H1 (cell line): ENCODE measurements at regions not wholly inside any gene's neighbourhood (a gene's known extent, or its start where the extent isn't known, plus 50 kb on each side); places are given as distances from the start of the nearest gene placed in this dataset.

Experiments used
- CTCF ChIA-PET: fragments of 300-600 bp; sonication (Branson Sonifier 250); formaldehyde crosslinking; loops from one replicate; lab custom pipeline; 2021; ENCODE audit not compliant: partially characterized antibody; lab: Charles Lee
- POLR2A ChIA-PET: fragments of 300-600 bp; sonication (Branson Sonifier 250); formaldehyde crosslinking; loops from one replicate; lab custom pipeline; 2021; ENCODE audit warnings: inconsistent platforms; ENCODE audit not compliant: partially characterized antibody; lab: Charles Lee
- DNase-seq, 2 experiments: peaks; one replicate each; pipeline versions ENCODE4 v3.0.0 to v3.0.0-alpha.2; 2010 to 2022; ENCODE audit warnings: low spot score in 2 of 2, low read depth in 1 of 2, mixed read lengths in 1 of 2
- FAIRE-seq: peaks from 2 replicates; lab custom pipeline; 2011; peaks lifted over from hg19 to GRCh38; lab: Jason Lieb, UNC
- H2AFZ ChIP-seq: 2 replicates; pipeline ENCODE4 v1.8.1; 2012; ENCODE audit warnings: low read length, inconsistent platforms
- H2AK5ac ChIP-seq: 2 replicates; pipeline ENCODE4 v1.6.1; 2013; ENCODE audit warnings: low read depth, low read length
- H2BK120ac ChIP-seq: replicated peaks from 2 replicates; pipeline ENCODE3; 2013; ENCODE audit warnings: low read depth, low read length, inconsistent platforms
- H2BK12ac ChIP-seq: 2 replicates; pipeline ENCODE4 v1.6.1; 2013; ENCODE audit warnings: low read depth, low read length
- H2BK15ac ChIP-seq: 2 replicates; pipeline ENCODE4 v1.6.1; 2013; ENCODE audit warnings: low read length
- H2BK20ac ChIP-seq: 2 replicates; pipeline ENCODE4 v1.6.1; 2013; ENCODE audit warnings: low read length
- H2BK5ac ChIP-seq: 2 replicates; pipeline ENCODE4 v1.6.1; 2013; ENCODE audit warnings: low read depth, low read length
- H3K14ac ChIP-seq: 2 replicates; pipeline ENCODE4 v1.6.1; 2013; ENCODE audit warnings: inconsistent platforms; ENCODE audit not compliant: insufficient read length
- H3K18ac ChIP-seq: 2 replicates; pipeline ENCODE4 v1.6.1; 2013; ENCODE audit warnings: low read length; ENCODE audit errors: extremely low read depth
- H3K23ac ChIP-seq: 2 replicates; pipeline ENCODE4 v1.6.1; 2013; ENCODE audit warnings: inconsistent platforms; ENCODE audit not compliant: insufficient read length
- H3K23me2 ChIP-seq: 2 replicates; pipeline ENCODE4 v1.6.1; 2013; ENCODE audit warnings: low read depth, low read length
- H3K27ac ChIP-seq: 2 replicates; pipeline ENCODE4 v1.6.1; 2011; ENCODE audit warnings: low read depth, low read length, inconsistent platforms
- H3K27me3 ChIP-seq, 4 experiments: replicated peaks in 1 of 4; 1 replicate in 1 of 4; 2 replicates in 3 of 4; pipeline versions ENCODE4 v1.6.1 to v1.8.1; 2011 to 2013; ENCODE audit warnings: low read length in 3 of 4, mild to moderate bottlenecking in 3 of 4, inconsistent platforms in 2 of 4, mixed read lengths in 2 of 4, moderate library complexity in 1 of 4; ENCODE audit not compliant: control insufficient read depth in 3 of 4, insufficient read depth in 3 of 4; ENCODE audit errors: extremely low read depth in 1 of 4
- H3K36me3 ChIP-seq, 4 experiments: 2 replicates each; pipeline versions ENCODE4 v1.6.1 to v1.8.1; 2011 to 2013; ENCODE audit warnings: mild to moderate bottlenecking in 4 of 4, low read length in 3 of 4, moderate library complexity in 2 of 4, control low read depth in 1 of 4, inconsistent platforms in 1 of 4; ENCODE audit not compliant: insufficient read depth in 4 of 4, control insufficient read depth in 2 of 4
- H3K4ac ChIP-seq: replicated peaks from 2 replicates; pipeline ENCODE3; 2013; ENCODE audit warnings: low read length, low read depth, mixed read lengths, inconsistent platforms; ENCODE audit not compliant: insufficient read length
- H3K4me1 ChIP-seq, 4 experiments: replicated peaks in 1 of 4; 1 replicate in 1 of 4; 2 replicates in 3 of 4; pipeline versions ENCODE4 v1.6.1 to v1.8.1; 2011 to 2013; ENCODE audit warnings: low read length in 3 of 4, inconsistent platforms in 2 of 4, mixed read lengths in 1 of 4; ENCODE audit not compliant: insufficient read depth in 4 of 4, control insufficient read depth in 3 of 4
- H3K4me2 ChIP-seq, 2 experiments: 2 replicates each; pipeline versions ENCODE4 v1.6.1 to v1.8.1; 2011 to 2013; ENCODE audit warnings: low read depth in 2 of 2, low read length in 2 of 2, control low read depth in 1 of 2, inconsistent platforms in 1 of 2, mild to moderate bottlenecking in 1 of 2; ENCODE audit not compliant: insufficient read depth in 1 of 2
- H3K4me3 ChIP-seq, 4 experiments: fragments of 200-600, 300-600 bp in 1 of 4; sonication (generic), shearing (Covaris generic), sonication (Bioruptor Twin) in 1 of 4; 2 replicates each; pipeline versions ENCODE4 v1.5.1 to v1.8.1; 2011 to 2016; ENCODE audit warnings: low read length in 4 of 4, low read depth in 3 of 4, control low read depth in 2 of 4, inconsistent platforms in 2 of 4, mild to moderate bottlenecking in 2 of 4, mixed read lengths in 1 of 4, moderate library complexity in 1 of 4; ENCODE audit not compliant: insufficient read depth in 2 of 4; ENCODE audit errors: extremely low read depth in 1 of 4
- H3K56ac ChIP-seq: replicated peaks from 2 replicates; pipeline ENCODE3; 2013; ENCODE audit warnings: low read depth, mild to moderate bottlenecking, mixed read lengths, low read length, inconsistent platforms; ENCODE audit not compliant: insufficient read length
- H3K79me1 ChIP-seq: 2 replicates; pipeline ENCODE4 v1.6.1; 2013; ENCODE audit warnings: low read depth, low read length, control low read depth
- H3K79me2 ChIP-seq, 2 experiments: 2 replicates each; pipeline versions ENCODE4 v1.6.1 to v1.8.1; 2012 to 2013; ENCODE audit warnings: low read length in 2 of 2, mild to moderate bottlenecking in 2 of 2, inconsistent platforms in 1 of 2; ENCODE audit not compliant: insufficient read depth in 2 of 2, control insufficient read depth in 1 of 2
- H3K9ac ChIP-seq, 4 experiments: replicated peaks in 1 of 4; 1 replicate in 1 of 4; 2 replicates in 3 of 4; pipeline versions ENCODE4 v1.6.1 to v1.8.1; 2011 to 2013; ENCODE audit warnings: low read depth in 3 of 4, low read length in 3 of 4, control low read depth in 2 of 4, mild to moderate bottlenecking in 2 of 4, moderate library complexity in 2 of 4, inconsistent platforms in 1 of 4; ENCODE audit errors: extremely low read depth in 1 of 4
- H3K9me3 ChIP-seq, 2 experiments: 2 replicates each; pipeline versions ENCODE4 v1.6.1 to v1.8.1; 2012 to 2013; ENCODE audit warnings: mild to moderate bottlenecking in 2 of 2, moderate library complexity in 2 of 2, control low read depth in 1 of 2, inconsistent platforms in 1 of 2, low read depth in 1 of 2, low read length in 1 of 2, mixed read lengths in 1 of 2; ENCODE audit not compliant: insufficient read depth in 2 of 2
- H4K20me1 ChIP-seq, 2 experiments: replicated peaks in 1 of 2; 2 replicates each; pipeline versions ENCODE3 to v1.8.1; 2011 to 2013; ENCODE audit warnings: inconsistent platforms in 2 of 2, low read length in 2 of 2, mild to moderate bottlenecking in 1 of 2; ENCODE audit not compliant: insufficient read depth in 2 of 2, control insufficient read depth in 1 of 2
- H4K5ac ChIP-seq: 2 replicates; pipeline ENCODE4 v1.6.1; 2013; ENCODE audit warnings: low read length, low read depth, mixed read lengths, inconsistent platforms; ENCODE audit not compliant: insufficient read length
- H4K8ac ChIP-seq: 2 replicates; pipeline ENCODE4 v1.8.0; 2013; ENCODE audit warnings: mild to moderate bottlenecking, moderate library complexity, low read length, inconsistent platforms; ENCODE audit not compliant: insufficient read depth; ENCODE audit errors: extremely low read depth
- H4K91ac ChIP-seq: replicated peaks from 2 replicates; pipeline ENCODE3; 2013; ENCODE audit warnings: low read length, mixed read lengths, inconsistent platforms; ENCODE audit not compliant: insufficient read length
- CBX8 ChIP-seq: fragments of 300-800, 300-1000 bp; sonication (generic); IDR thresholded peaks from 2 replicates; pipeline ENCODE4 v1.7.1; 2016; ENCODE audit warnings: low read depth, low read length, borderline replicate concordance
- RNF2 ChIP-seq: fragments of 200-900, 300-1000 bp; sonication (generic); IDR thresholded peaks from 2 replicates; pipeline ENCODE4 v1.7.1; 2016; ENCODE audit warnings: borderline replicate concordance, low read depth, mild to moderate bottlenecking, antibody characterized with exemption, low read length; ENCODE audit not compliant: poor library complexity, severe bottlenecking; ENCODE audit errors: missing control alignments
- SP1 ChIP-seq: IDR thresholded peaks from 2 replicates; pipeline ENCODE4 v1.6.1; 2011; ENCODE audit warnings: low read depth, low read length
- TAF1 ChIP-seq: IDR thresholded peaks from 2 replicates; pipeline ENCODE4 v1.6.1; 2011; ENCODE audit warnings: mild to moderate bottlenecking, low read depth, low read length
- WGBS, 2 experiments: shearing (Covaris generic) in 1 of 2; methylation state at CpG; one replicate each; pipeline versions ENCODE4 v1.1.6 to v1.1.7; 2013 to 2015; ENCODE audit warnings: low lambda C conversion rate in 2 of 2, mixed read lengths in 2 of 2, inconsistent platforms in 1 of 2, low coverage in 1 of 2, missing lambda C conversion rate in 1 of 2; ENCODE audit not compliant: insufficient replicate concordance in 2 of 2, insufficient coverage in 1 of 2, insufficient read length in 1 of 2; ENCODE audit errors: extremely low coverage in 1 of 2, missing lambda C conversion rate in 1 of 2; 5-methylcytosine and 5-hydroxymethylcytosine counted together

DNA sequence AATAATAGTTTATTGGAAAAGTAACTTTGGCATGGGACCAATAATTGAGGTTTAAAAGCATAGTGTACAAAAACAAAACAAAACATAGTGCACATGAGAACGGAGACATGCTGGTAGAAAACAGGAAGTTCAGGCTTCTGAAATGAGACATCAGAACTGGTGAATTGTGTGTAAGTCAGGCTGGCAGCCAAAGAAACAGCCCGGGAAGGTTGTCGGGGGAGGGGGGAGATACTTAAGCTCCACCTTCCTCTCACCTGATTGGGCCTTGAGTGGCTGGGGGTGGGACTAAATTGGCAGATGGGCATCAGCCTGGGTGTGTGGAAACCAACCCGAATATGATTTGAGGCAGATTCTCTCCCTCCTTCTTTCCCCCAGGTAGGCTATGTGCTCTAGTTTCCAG lies 256.3 kb downstream of the SMARCA2 start:
- H3K4me1 ChIP-seq: peaks cover 0 to 6% (median 3%) of the 10 kb centered on the region in 4 experiments; a peak in 3 of 7 replicates
- ChIA-PET CTCF (interaction anchor here (1.4 kb wide), 1 partner anchor 12 kb away, joined by 3 read pairs; no protein-coding TSS in a partner anchor), POLR2A (interaction anchor here (0.7 to 2.9 kb wide), 2 partner anchors 10 to 30 kb away, joined by 3 to 12 read pairs; no protein-coding TSS in a partner anchor)
- no peak overlapping the region for H3K56ac ChIP-seq
- H3K14ac ChIP-seq: no peak overlapping the region
- no peak overlapping the region for H2BK20ac ChIP-seq
- H3K18ac ChIP-seq: no peak overlapping the region
- H3K9ac ChIP-seq: no peak overlapping the region
- no peak overlapping the region for H2AFZ ChIP-seq
- no peak overlapping the region for H2AK5ac ChIP-seq
- no peaks in the 10 kb centered on the region for H3K27me3 ChIP-seq
- H3K36me3 ChIP-seq: no peaks in the 10 kb centered on the region
- TF ChIP-seq CBX8 (no peak), SP1 (no peak), RNF2 (no peak), TAF1 (no peak)
- no peak overlapping the region for H4K91ac ChIP-seq
- no peak overlapping the region for H3K27ac ChIP-seq
- no peak overlapping the region for H3K4ac ChIP-seq
- no peak overlapping the region for H2BK120ac ChIP-seq
- no peaks in the 10 kb centered on the region for H3K79me2 ChIP-seq
- H2BK15ac ChIP-seq: no peak overlapping the region
- no peak overlapping the region for H3K4me3 ChIP-seq
- no peaks in the 10 kb centered on the region for H3K9me3 ChIP-seq
- no peaks in the 10 kb centered on the region for H3K79me1 ChIP-seq
- FAIRE-seq (peak; percentile 28), DNase-seq (peak in 1 of 2 experiments; percentile 53)
- H4K8ac ChIP-seq: no peak overlapping the region
- H4K5ac ChIP-seq: no peak overlapping the region
- peak overlapping the region; percentile 79; the same call in 1 of the 2 replicates for H2BK12ac ChIP-seq
- 92% methylated on average over 4 of the region's 4 CpGs; no CpG with 5 or more reads in 1 of the 2 experiments for WGBS, 2 experiments
- no peak overlapping the region for H3K23ac ChIP-seq
- no peaks in the 10 kb centered on the region; the same call in 1 of the 2 replicates for H3K23me2 ChIP-seq
- H3K4me2 ChIP-seq: no peak overlapping the region
- no peaks in the 10 kb centered on the region for H4K20me1 ChIP-seq
- no peak overlapping the region for H2BK5ac ChIP-seq
